PC-9 (cell line): ENCODE measurements at regions not wholly inside any gene's neighbourhood (a gene's known extent, or its start where the extent isn't known, plus 50 kb on each side); places are given as distances from the start of the nearest gene placed in this dataset.

Experiments used
- BruUV-seq: library from RNA; stranded (reverse); fragments of 400-500 nt; replicated peaks from 2 replicates; lab custom pipeline; 2021; lab: Mats Ljungman, UMichigan
- CTCF ChIA-PET: fragments of 300-600 bp; sonication (Branson Sonifier 250); formaldehyde crosslinking; loops from one replicate; lab custom pipeline; 2022; ENCODE audit warnings: antibody characterized with exemption; lab: Charles Lee
- POLR2A ChIA-PET: fragments of 300-600 bp; sonication (Branson Sonifier 250); formaldehyde crosslinking; loops from one replicate; lab custom pipeline; 2022; ENCODE audit warnings: antibody characterized with exemption; ENCODE audit not compliant: unreplicated experiment; lab: Charles Lee
- DNase-seq, 2 experiments: peaks; one replicate each; pipeline versions ENCODE4 v3.0.0 to v3.0.0-alpha.2; 2015 to 2022; ENCODE audit warnings: mixed read lengths in 1 of 2
- H2AFZ ChIP-seq: fragments of 200-600 bp; sonication (generic); 2 replicates; pipeline ENCODE4 v1.8.1; 2017; ENCODE audit warnings: antibody characterized with exemption
- H3F3A ChIP-seq: fragments of 200-600 bp; sonication (generic); 2 replicates; pipeline ENCODE4 v1.8.1; 2017; ENCODE audit warnings: antibody characterized with exemption, mild to moderate bottlenecking, low read depth; ENCODE audit not compliant: insufficient read depth
- H3K27ac ChIP-seq: fragments of 200-600 bp; sonication (generic); 2 replicates; pipeline ENCODE4 v1.6.1; 2016; ENCODE audit warnings: mixed run types
- H3K27me3 ChIP-seq: fragments of 200-600 bp; sonication (generic); 2 replicates; pipeline ENCODE4 v1.6.1; 2016; ENCODE audit warnings: low read depth, mixed run types; ENCODE audit not compliant: insufficient read depth
- H3K36me3 ChIP-seq: fragments of 200-600 bp; sonication (generic); 2 replicates; pipeline ENCODE4 v1.6.1; 2016; ENCODE audit warnings: low read depth, mixed run types
- H3K4me1 ChIP-seq: fragments of 200-600 bp; sonication (generic); replicated peaks from 2 replicates; pipeline ENCODE4 v1.6.1; 2016; ENCODE audit warnings: mixed run types; ENCODE audit not compliant: insufficient read depth
- H3K4me2 ChIP-seq: fragments of 200-600 bp; sonication (generic); 2 replicates; pipeline ENCODE4 v1.6.1; 2017; ENCODE audit warnings: mixed run types
- H3K4me3 ChIP-seq: fragments of 200-600 bp; sonication (generic); 2 replicates; pipeline ENCODE4 v1.6.1; 2016; ENCODE audit warnings: mixed run types
- H3K79me2 ChIP-seq: fragments of 200-600 bp; sonication (generic); 2 replicates; pipeline ENCODE4 v1.6.1; 2017; ENCODE audit warnings: low read depth, mixed run types
- H3K9me2 ChIP-seq: fragments of 200-600 bp; sonication (generic); 2 replicates; pipeline ENCODE4 v1.8.1; 2017; ENCODE audit warnings: mild to moderate bottlenecking; ENCODE audit not compliant: insufficient read depth
- H3K9me3 ChIP-seq: fragments of 200-600 bp; sonication (generic); 2 replicates; pipeline ENCODE4 v1.8.1; 2016; ENCODE audit warnings: low read depth; ENCODE audit not compliant: insufficient read depth
- H4K20me1 ChIP-seq: fragments of 200-600 bp; sonication (generic); 2 replicates; pipeline ENCODE4 v1.8.1; 2017; ENCODE audit not compliant: insufficient read depth
- CTCF ChIP-seq: fragments of 200-600 bp; sonication (generic); conservative IDR thresholded peaks from 2 replicates; pipeline ENCODE4 v1.6.1; 2017; ENCODE audit warnings: mixed run types, antibody characterized with exemption, mild to moderate bottlenecking, moderate library complexity
- EZH2 ChIP-seq: fragments of 200-600 bp; sonication (generic); IDR thresholded peaks from 2 replicates; pipeline ENCODE4 v1.8.0; 2017; ENCODE audit warnings: antibody characterized with exemption, low read depth
- intact Hi-C: fragments of 100-400 bp; cut with micrococcal nuclease; formaldehyde crosslinking; loops from one replicate; pipeline ENCODE4 v1.10.0; 2022; ENCODE audit not compliant: unreplicated experiment

GRCh38 chr7:41809529-41809939, 106.6 kb upstream of the INHBA start:
- Histone ChIP-seq H3K36me3 (no peaks in the 10 kb centered on the region), H3K9me3 (no peaks in the 10 kb centered on the region), H4K20me1 (no peaks in the 10 kb centered on the region), H3K4me2 (no peak overlapping the region), H2AFZ (no peak overlapping the region), H3F3A (no peaks in the 10 kb centered on the region), H3K4me3 (no peak overlapping the region), H3K79me2 (no peaks in the 10 kb centered on the region), H3K27ac (no peak overlapping the region), H3K4me1 (no peaks in the 10 kb centered on the region), H3K27me3 (no peaks in the 10 kb centered on the region), H3K9me2 (no peaks in the 10 kb centered on the region)
- no TSS peak for BruUV-seq
- POLR2A ChIA-PET, result no interaction called here
- TF ChIP-seq CTCF (no peak), EZH2 (no peak)
- DNase-seq, result no peak
- CTCF ChIA-PET, result no interaction called here
- intact Hi-C loops, result no loop called here

GRCh38 chr7:41809116-41809515, 106.2 kb upstream of the INHBA start:
- ChIA-PET CTCF (no interaction called here), POLR2A (no interaction called here)
- Histone ChIP-seq H4K20me1 (no peaks in the 10 kb centered on the region), H2AFZ (no peak overlapping the region), H3K36me3 (no peaks in the 10 kb centered on the region), H3K79me2 (no peaks in the 10 kb centered on the region), H3K27ac (no peak overlapping the region), H3K4me1 (no peaks in the 10 kb centered on the region), H3K9me3 (no peaks in the 10 kb centered on the region), H3K4me2 (no peak overlapping the region), H3F3A (no peaks in the 10 kb centered on the region), H3K27me3 (no peaks in the 10 kb centered on the region), H3K9me2 (no peaks in the 10 kb centered on the region), H3K4me3 (no peak overlapping the region)
- TF ChIP-seq CTCF, result no peak
- TF ChIP-seq EZH2, result no peak
- no peak for DNase-seq
- no TSS peak for BruUV-seq
- intact Hi-C loops, result no loop called here

GRCh38 chr7:41808541-41808940, 105.7 kb upstream of the INHBA start:
- H3K36me3 ChIP-seq, result no peaks in the 10 kb centered on the region
- no peak overlapping the region for H3K4me3 ChIP-seq
- H3F3A ChIP-seq, result no peaks in the 10 kb centered on the region
- intact Hi-C loops, result no loop called here
- no peak for DNase-seq
- ChIA-PET CTCF (no interaction called here), POLR2A (no interaction called here)
- H3K27me3 ChIP-seq, result no peaks in the 10 kb centered on the region
- no peak overlapping the region for H3K4me2 ChIP-seq
- no peaks in the 10 kb centered on the region for H4K20me1 ChIP-seq
- H3K9me3 ChIP-seq, result no peaks in the 10 kb centered on the region
- TF ChIP-seq EZH2, result no peak
- no peak for TF ChIP-seq CTCF
- no peaks in the 10 kb centered on the region for H3K4me1 ChIP-seq
- no peaks in the 10 kb centered on the region for H3K9me2 ChIP-seq
- no TSS peak for BruUV-seq
- no peak overlapping the region for H3K27ac ChIP-seq
- H3K79me2 ChIP-seq, result no peaks in the 10 kb centered on the region
- H2AFZ ChIP-seq, result no peak overlapping the region
